KMS-11 (cell line): ENCODE measurements at regions not wholly inside any gene's neighbourhood (a gene's known extent, or its start where the extent isn't known, plus 50 kb on each side); places are given as distances from the start of the nearest gene placed in this dataset.

ENCODE experiments used
- H2AFZ ChIP-seq: fragments of 200-600 bp; sonication (generic); 2 replicates; pipeline ENCODE4 v1.6.1; 2016; ENCODE audit warnings: antibody characterized with exemption, mixed run types, low read depth
- H3K27ac ChIP-seq: fragments of 200-600 bp; sonication (generic); 2 replicates; pipeline ENCODE4 v1.6.1; 2016; ENCODE audit warnings: mild to moderate bottlenecking, mixed run types
- H3K27me3 ChIP-seq: fragments of 200-600 bp; sonication (generic); 2 replicates; pipeline ENCODE4 v1.6.1; 2017; ENCODE audit warnings: mild to moderate bottlenecking, low read depth, mixed run types, moderate library complexity; ENCODE audit not compliant: insufficient read depth
- H3K36me3 ChIP-seq: fragments of 200-600 bp; sonication (generic); 2 replicates; pipeline ENCODE4 v1.6.1; 2017; ENCODE audit warnings: mild to moderate bottlenecking, mixed run types; ENCODE audit not compliant: insufficient read depth
- H3K4me1 ChIP-seq: fragments of 200-600 bp; sonication (generic); 2 replicates; pipeline ENCODE4 v1.6.1; 2016; ENCODE audit warnings: mild to moderate bottlenecking, low read depth, mixed run types; ENCODE audit not compliant: poor library complexity, severe bottlenecking
- H3K4me2 ChIP-seq: fragments of 200-600 bp; sonication (generic); 2 replicates; pipeline ENCODE4 v1.7.0; 2016; ENCODE audit warnings: mild to moderate bottlenecking, mixed run types
- H3K4me3 ChIP-seq: fragments of 200-600 bp; sonication (generic); IDR thresholded peaks from 2 replicates; pipeline ENCODE4 v1.6.1; 2017; ENCODE audit warnings: low read depth, low read length, mixed read lengths; ENCODE audit not compliant: insufficient read depth
- H3K79me2 ChIP-seq: fragments of 200-600 bp; sonication (generic); 2 replicates; pipeline ENCODE4 v1.6.1; 2016; ENCODE audit warnings: low read depth, mixed run types; ENCODE audit not compliant: insufficient read depth
- H3K9ac ChIP-seq: fragments of 200-600 bp; sonication (generic); 2 replicates; pipeline ENCODE4 v1.6.1; 2016; ENCODE audit warnings: mild to moderate bottlenecking, mixed run types
- H4K20me1 ChIP-seq: fragments of 200-600 bp; sonication (generic); 2 replicates; pipeline ENCODE4 v1.6.1; 2016; ENCODE audit warnings: mild to moderate bottlenecking, mixed run types; ENCODE audit not compliant: insufficient read depth
- TF ChIP-seq, protein P1 (sequence below): fragments of 200-600 bp; sonication (generic); conservative IDR thresholded peaks from 2 replicates; pipeline ENCODE4 v1.6.1; 2017; ENCODE audit warnings: low read depth, mild to moderate bottlenecking, antibody characterized with exemption, low read length, moderate library complexity, mixed read lengths

GRCh38 chr4:128501239-128501638 is 213.6 kb upstream of the PGRMC2 start:
- Histone ChIP-seq H3K27me3 (no peaks in the 10 kb centered on the region), H3K4me1 (no peaks in the 10 kb centered on the region), H4K20me1 (no peaks in the 10 kb centered on the region), H3K9ac (no peak overlapping the region), H3K27ac (no peak overlapping the region), H3K4me2 (no peak overlapping the region), H3K4me3 (no peak overlapping the region), H3K79me2 (no peaks in the 10 kb centered on the region), H3K36me3 (no peaks in the 10 kb centered on the region), H2AFZ (no peak overlapping the region)
- TF ChIP-seq, protein P1, sequence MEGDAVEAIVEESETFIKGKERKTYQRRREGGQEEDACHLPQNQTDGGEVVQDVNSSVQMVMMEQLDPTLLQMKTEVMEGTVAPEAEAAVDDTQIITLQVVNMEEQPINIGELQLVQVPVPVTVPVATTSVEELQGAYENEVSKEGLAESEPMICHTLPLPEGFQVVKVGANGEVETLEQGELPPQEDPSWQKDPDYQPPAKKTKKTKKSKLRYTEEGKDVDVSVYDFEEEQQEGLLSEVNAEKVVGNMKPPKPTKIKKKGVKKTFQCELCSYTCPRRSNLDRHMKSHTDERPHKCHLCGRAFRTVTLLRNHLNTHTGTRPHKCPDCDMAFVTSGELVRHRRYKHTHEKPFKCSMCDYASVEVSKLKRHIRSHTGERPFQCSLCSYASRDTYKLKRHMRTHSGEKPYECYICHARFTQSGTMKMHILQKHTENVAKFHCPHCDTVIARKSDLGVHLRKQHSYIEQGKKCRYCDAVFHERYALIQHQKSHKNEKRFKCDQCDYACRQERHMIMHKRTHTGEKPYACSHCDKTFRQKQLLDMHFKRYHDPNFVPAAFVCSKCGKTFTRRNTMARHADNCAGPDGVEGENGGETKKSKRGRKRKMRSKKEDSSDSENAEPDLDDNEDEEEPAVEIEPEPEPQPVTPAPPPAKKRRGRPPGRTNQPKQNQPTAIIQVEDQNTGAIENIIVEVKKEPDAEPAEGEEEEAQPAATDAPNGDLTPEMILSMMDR, result no peak

- Histone ChIP-seq H3K79me2 (no peaks in the 10 kb centered on the region), H3K9ac (no peak overlapping the region), H4K20me1 (no peaks in the 10 kb centered on the region), H3K27ac (no peak overlapping the region), H3K36me3 (no peaks in the 10 kb centered on the region), H3K4me3 (no peak overlapping the region), H3K4me1 (no peaks in the 10 kb centered on the region), H3K4me2 (no peak overlapping the region), H2AFZ (no peak overlapping the region), H3K27me3 (no peaks in the 10 kb centered on the region)
- TF ChIP-seq, protein P1, result no peak
These were observed 200.6 kb upstream of the PGRMC2 start for GRCh38 chr4:128488055-128488705.

DNA sequence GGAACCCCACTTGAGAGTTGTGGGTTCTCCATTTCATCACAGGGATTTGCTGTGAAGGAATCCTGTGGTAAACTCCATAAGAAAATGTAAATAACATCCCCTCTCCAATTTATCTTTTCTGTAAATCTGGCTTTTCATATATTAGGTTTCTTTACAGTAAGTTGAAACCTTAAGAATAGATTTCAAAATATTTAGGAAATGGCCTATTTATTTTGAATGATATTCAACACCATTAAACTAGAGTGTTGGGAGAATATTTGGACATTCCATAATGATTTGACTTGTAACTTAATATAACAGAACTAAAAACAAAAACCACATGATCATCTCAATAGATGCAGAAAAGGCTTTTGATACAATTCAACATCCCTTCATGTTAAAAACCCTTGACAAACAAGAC is 197.3 kb upstream of the PGRMC2 start:
- no peaks in the 10 kb centered on the region for H3K79me2 ChIP-seq
- H3K4me2 ChIP-seq, result no peak overlapping the region
- H3K4me1 ChIP-seq, result peaks cover 13% of the 10 kb centered on the region
- no peaks in the 10 kb centered on the region for H3K36me3 ChIP-seq
- H4K20me1 ChIP-seq, result no peaks in the 10 kb centered on the region
- no peak overlapping the region for H3K4me3 ChIP-seq
- no peak overlapping the region for H3K9ac ChIP-seq
- TF ChIP-seq, protein P1, result no peak
- no peak overlapping the region for H2AFZ ChIP-seq
- no peak overlapping the region for H3K27ac ChIP-seq
- H3K27me3 ChIP-seq, result no peaks in the 10 kb centered on the region

DNA sequence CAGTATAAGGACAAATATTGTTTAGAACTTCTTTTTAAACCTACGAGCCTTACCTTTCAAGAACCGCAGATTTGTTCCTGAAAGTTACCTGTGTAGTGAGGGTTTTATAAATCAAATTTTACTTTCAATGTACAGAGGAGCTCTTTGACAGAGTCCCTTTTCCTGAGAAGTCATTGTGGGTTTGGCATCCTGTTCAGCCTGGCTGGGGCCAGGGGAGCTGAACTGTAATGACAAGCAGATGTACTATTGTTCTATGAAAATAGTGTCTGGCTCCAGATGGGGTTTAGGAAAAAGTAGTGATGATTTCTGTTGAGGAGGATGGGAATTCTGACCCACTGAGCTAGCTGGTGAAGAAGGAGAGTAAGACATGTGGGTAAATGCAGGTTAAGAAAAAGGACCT is 196.2 kb upstream of the PGRMC2 start:
- Histone ChIP-seq H3K4me2 (no peak overlapping the region), H3K9ac (no peak overlapping the region), H3K4me3 (no peak overlapping the region), H3K27ac (no peak overlapping the region), H3K27me3 (no peaks in the 10 kb centered on the region), H3K79me2 (no peaks in the 10 kb centered on the region), H3K4me1 (peaks cover 13% of the 10 kb centered on the region), H3K36me3 (no peaks in the 10 kb centered on the region), H4K20me1 (no peaks in the 10 kb centered on the region), H2AFZ (no peak overlapping the region)
- TF ChIP-seq, protein P1, result no peak
